ENCODE measurements at regions not wholly inside any gene's neighbourhood (a gene's known extent, or its start where the extent isn't known, plus 50 kb on each side); places are given as distances from the start of the nearest gene placed in this dataset.

- TF ChIP-seq POLR2A (IDR thresholded peaks at IDR 0.05) (no peak), CTCF (IDR thresholded peaks at IDR 0.05) (no peak)
These were observed 564.3 kb downstream of the GATA3 start for GRCh38 chr10:8618834-8619233.

Data from thyroid gland (tissue), 4 donors.